ENCODE measurements at regions not wholly inside any gene's neighbourhood (a gene's known extent, or its start where the extent isn't known, plus 50 kb on each side); places are given as distances from the start of the nearest gene placed in this dataset.

GRCh38 chr17:65320820-65321219 lies 183.7 kb downstream of the RGS9 start:
- no peak for TF ChIP-seq CTCF (IDR thresholded peaks at IDR 0.05; ENCODE audit: borderline replicate concordance)
- intact Hi-C loops (cut with micrococcal nuclease) = no loop called here
- Histone ChIP-seq H3K27ac (replicated peaks) (no peak overlapping the region), H3K36me3 (no peaks in the 10 kb centered on the region), H3K27me3 (ENCODE audit: low read depth) (peaks cover 11% of the 10 kb centered on the region), H3K9me3 (replicated peaks) (no peaks in the 10 kb centered on the region), H3K4me3 (no peak overlapping the region), H3K4me1 (no peaks in the 10 kb centered on the region)
- no peak for DNase-seq

- no peaks in the 10 kb centered on the region for H3K4me1 ChIP-seq
- intact Hi-C loops (cut with micrococcal nuclease) = no loop called here
- no peaks in the 10 kb centered on the region for H3K9me3 ChIP-seq (replicated peaks)
- no peak for DNase-seq
- no peak overlapping the region for H3K27ac ChIP-seq (replicated peaks)
- H3K4me3 ChIP-seq = no peak overlapping the region
- TF ChIP-seq CTCF (IDR thresholded peaks at IDR 0.05; ENCODE audit: borderline replicate concordance) = no peak
- no peaks in the 10 kb centered on the region for H3K36me3 ChIP-seq
- peaks cover 66% of the 10 kb centered on the region for H3K27me3 ChIP-seq (ENCODE audit: low read depth)
These were observed 177.0 kb downstream of the RGS9 start for GRCh38 chr17:65314212-65314611.

- no peak overlapping the region for H3K27ac ChIP-seq (replicated peaks)
- DNase-seq = no peak
- no peak overlapping the region for H3K4me3 ChIP-seq
- H3K4me1 ChIP-seq = no peaks in the 10 kb centered on the region
- intact Hi-C loops (cut with micrococcal nuclease) = no loop called here
- H3K36me3 ChIP-seq = no peaks in the 10 kb centered on the region
- no peak for TF ChIP-seq CTCF (IDR thresholded peaks at IDR 0.05; ENCODE audit: borderline replicate concordance)
- peaks cover 66% of the 10 kb centered on the region for H3K27me3 ChIP-seq (ENCODE audit: low read depth)
- H3K9me3 ChIP-seq (replicated peaks) = no peaks in the 10 kb centered on the region
These were observed 175.7 kb downstream of the RGS9 start for GRCh38 chr17:65312718-65313377.

GRCh38 chr17:65311261-65311660 lies 174.1 kb downstream of the RGS9 start:
- peaks cover 67% of the 10 kb centered on the region for H3K27me3 ChIP-seq (ENCODE audit: low read depth)
- H3K9me3 ChIP-seq (replicated peaks) = no peaks in the 10 kb centered on the region
- no peak for TF ChIP-seq CTCF (IDR thresholded peaks at IDR 0.05; ENCODE audit: borderline replicate concordance)
- no peak for DNase-seq
- no peak overlapping the region for H3K27ac ChIP-seq (replicated peaks)
- intact Hi-C loops (cut with micrococcal nuclease) = no loop called here
- H3K4me3 ChIP-seq = no peak overlapping the region
- no peaks in the 10 kb centered on the region for H3K36me3 ChIP-seq
- H3K4me1 ChIP-seq = no peaks in the 10 kb centered on the region

GRCh38 chr17:65307961-65308316 lies 170.8 kb downstream of the RGS9 start:
- no peak overlapping the region for H3K4me3 ChIP-seq
- no peaks in the 10 kb centered on the region for H3K36me3 ChIP-seq
- no peak overlapping the region for H3K27ac ChIP-seq (replicated peaks)
- intact Hi-C loops (cut with micrococcal nuclease) = no loop called here
- peaks cover 54% of the 10 kb centered on the region for H3K27me3 ChIP-seq (ENCODE audit: low read depth)
- H3K4me1 ChIP-seq = no peaks in the 10 kb centered on the region
- H3K9me3 ChIP-seq (replicated peaks) = peaks cover 4% of the 10 kb centered on the region
- no peak for DNase-seq
- no peak for TF ChIP-seq CTCF (IDR thresholded peaks at IDR 0.05; ENCODE audit: borderline replicate concordance)

All from left ventricle myocardium inferior (tissue), 1 donor.